IMR-90 (cell line): ENCODE measurements at regions not wholly inside any gene's neighbourhood (a gene's known extent, or its start where the extent isn't known, plus 50 kb on each side); places are given as distances from the start of the nearest gene placed in this dataset.

ENCODE experiments used
- CEBPB ChIP-seq: IDR thresholded peaks from 2 replicates; pipeline ENCODE4 v1.6.1; 2012; ENCODE audit warnings: low read depth, low read length, improper control_type of control experiment
- MXI1 ChIP-seq: IDR thresholded peaks from 2 replicates; pipeline ENCODE4 v1.6.1; 2012; ENCODE audit warnings: low read depth, mild to moderate bottlenecking, low read length, moderate library complexity, borderline replicate concordance
- POLR2A ChIP-seq: IDR thresholded peaks from 2 replicates; pipeline ENCODE4 v1.6.1; 2012; ENCODE audit warnings: mild to moderate bottlenecking, low read depth, low read length
- RAD21 ChIP-seq: IDR thresholded peaks from 2 replicates; pipeline ENCODE4 v1.6.1; 2012; ENCODE audit warnings: low read length, improper control_type of control experiment
- TF ChIP-seq, protein P1 (sequence below): conservative IDR thresholded peaks from 2 replicates; pipeline ENCODE4 v1.5.1; 2012; ENCODE audit warnings: mild to moderate bottlenecking, low read depth, low read length, improper control_type of control experiment

GRCh38 chr1:99170516-99170915, 93.8 kb upstream of the PLPPR4 start:
- TF ChIP-seq POLR2A (no peak), CEBPB (no peak), RAD21 (no peak), MXI1 (no peak)
- TF ChIP-seq, protein P1, sequence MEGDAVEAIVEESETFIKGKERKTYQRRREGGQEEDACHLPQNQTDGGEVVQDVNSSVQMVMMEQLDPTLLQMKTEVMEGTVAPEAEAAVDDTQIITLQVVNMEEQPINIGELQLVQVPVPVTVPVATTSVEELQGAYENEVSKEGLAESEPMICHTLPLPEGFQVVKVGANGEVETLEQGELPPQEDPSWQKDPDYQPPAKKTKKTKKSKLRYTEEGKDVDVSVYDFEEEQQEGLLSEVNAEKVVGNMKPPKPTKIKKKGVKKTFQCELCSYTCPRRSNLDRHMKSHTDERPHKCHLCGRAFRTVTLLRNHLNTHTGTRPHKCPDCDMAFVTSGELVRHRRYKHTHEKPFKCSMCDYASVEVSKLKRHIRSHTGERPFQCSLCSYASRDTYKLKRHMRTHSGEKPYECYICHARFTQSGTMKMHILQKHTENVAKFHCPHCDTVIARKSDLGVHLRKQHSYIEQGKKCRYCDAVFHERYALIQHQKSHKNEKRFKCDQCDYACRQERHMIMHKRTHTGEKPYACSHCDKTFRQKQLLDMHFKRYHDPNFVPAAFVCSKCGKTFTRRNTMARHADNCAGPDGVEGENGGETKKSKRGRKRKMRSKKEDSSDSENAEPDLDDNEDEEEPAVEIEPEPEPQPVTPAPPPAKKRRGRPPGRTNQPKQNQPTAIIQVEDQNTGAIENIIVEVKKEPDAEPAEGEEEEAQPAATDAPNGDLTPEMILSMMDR, result no peak
